ENCODE measurements at regions not wholly inside any gene's neighbourhood (a gene's known extent, or its start where the extent isn't known, plus 50 kb on each side); places are given as distances from the start of the nearest gene placed in this dataset.

- TF ChIP-seq CTCF (IDR thresholded peaks at IDR 0.05; ENCODE audit: insufficient read depth, low read length, poor library complexity, severe bottlenecking) = no peak
- H3K4me3 ChIP-seq (replicated peaks; ENCODE audit: low read depth, low read length) = no peak overlapping the region
Measured at GRCh38 chr12:126112849-126113248, 1047.6 kb downstream of the AACS start.

GRCh38 chr12:126114441-126114840 is 1049.2 kb downstream of the AACS start:
- no peak for DNase-seq (ENCODE audit: extremely low read depth, insufficient read length)
- no peaks in the 10 kb centered on the region for H3K36me3 ChIP-seq (ENCODE audit: control insufficient read depth, insufficient read depth, low read length)
- no peak overlapping the region for H3K4me3 ChIP-seq (replicated peaks; ENCODE audit: low read depth, low read length)
- H3K27me3 ChIP-seq (replicated peaks; ENCODE audit: control insufficient read depth, insufficient read depth, low read length) = no peaks in the 10 kb centered on the region
- TF ChIP-seq CTCF (IDR thresholded peaks at IDR 0.05; ENCODE audit: insufficient read depth, low read length, poor library complexity, severe bottlenecking) = no peak

More at GRCh38 chr12:126112849-126113248, 1047.6 kb downstream of the AACS start:
- Histone ChIP-seq H3K36me3 (ENCODE audit: control insufficient read depth, insufficient read depth, low read length) (no peaks in the 10 kb centered on the region), H3K27me3 (replicated peaks; ENCODE audit: control insufficient read depth, insufficient read depth, low read length) (no peaks in the 10 kb centered on the region)
- no peak for DNase-seq (ENCODE audit: extremely low read depth, insufficient read length)

GRCh38 chr12:126117502-126117901 is 1052.3 kb downstream of the AACS start:
- no peak overlapping the region for H3K4me3 ChIP-seq (replicated peaks; ENCODE audit: low read depth, low read length)
- H3K27me3 ChIP-seq (replicated peaks; ENCODE audit: control insufficient read depth, insufficient read depth, low read length) = no peaks in the 10 kb centered on the region
- no peak for TF ChIP-seq CTCF (IDR thresholded peaks at IDR 0.05; ENCODE audit: insufficient read depth, low read length, poor library complexity, severe bottlenecking)
- no peaks in the 10 kb centered on the region for H3K36me3 ChIP-seq (ENCODE audit: control insufficient read depth, insufficient read depth, low read length)
- DNase-seq (ENCODE audit: extremely low read depth, insufficient read length) = no peak

GRCh38 chr12:126139355-126139754 is 1074.1 kb downstream of the AACS start:
- DNase-seq (ENCODE audit: extremely low read depth, insufficient read length) = no peak
- no peak for TF ChIP-seq CTCF (IDR thresholded peaks at IDR 0.05; ENCODE audit: insufficient read depth, low read length, poor library complexity, severe bottlenecking)
- no peaks in the 10 kb centered on the region for H3K36me3 ChIP-seq (ENCODE audit: control insufficient read depth, insufficient read depth, low read length)
- no peaks in the 10 kb centered on the region for H3K27me3 ChIP-seq (replicated peaks; ENCODE audit: control insufficient read depth, insufficient read depth, low read length)
- H3K4me3 ChIP-seq (replicated peaks; ENCODE audit: low read depth, low read length) = no peak overlapping the region

- Histone ChIP-seq H3K27me3 (replicated peaks; ENCODE audit: control insufficient read depth, insufficient read depth, low read length) (no peaks in the 10 kb centered on the region), H3K36me3 (ENCODE audit: control insufficient read depth, insufficient read depth, low read length) (no peaks in the 10 kb centered on the region), H3K4me3 (replicated peaks; ENCODE audit: low read depth, low read length) (no peak overlapping the region)
- no peak for DNase-seq (ENCODE audit: extremely low read depth, insufficient read length)
- TF ChIP-seq CTCF (IDR thresholded peaks at IDR 0.05; ENCODE audit: insufficient read depth, low read length, poor library complexity, severe bottlenecking) = no peak
Measured at GRCh38 chr12:126144603-126145002, 1079.4 kb downstream of the AACS start.

GRCh38 chr12:126147321-126147720 is 1082.1 kb downstream of the AACS start:
- no peak for DNase-seq (ENCODE audit: extremely low read depth, insufficient read length)
- TF ChIP-seq CTCF (IDR thresholded peaks at IDR 0.05; ENCODE audit: insufficient read depth, low read length, poor library complexity, severe bottlenecking) = no peak
- Histone ChIP-seq H3K4me3 (replicated peaks; ENCODE audit: low read depth, low read length) (no peak overlapping the region), H3K36me3 (ENCODE audit: control insufficient read depth, insufficient read depth, low read length) (no peaks in the 10 kb centered on the region), H3K27me3 (replicated peaks; ENCODE audit: control insufficient read depth, insufficient read depth, low read length) (no peaks in the 10 kb centered on the region)

Measured in GM06990 (cell line).